H9 (cell line): ENCODE measurements at regions not wholly inside any gene's neighbourhood (a gene's known extent, or its start where the extent isn't known, plus 50 kb on each side); places are given as distances from the start of the nearest gene placed in this dataset.
A peak's percentile ranks its signal among the peaks of the same experiment; 100 is the strongest.

Experiments used
- DNase-seq: peaks from one replicate; pipeline ENCODE4 v3.0.0-alpha.2; 2017
- H2AFZ ChIP-seq: one replicate; pipeline ENCODE4 v1.6.1; 2013; ENCODE audit warnings: mild to moderate bottlenecking, low read length, control low read depth, moderate library complexity
- H2AK5ac ChIP-seq: 2 replicates; pipeline ENCODE4 v1.6.1; 2013; ENCODE audit warnings: low read length, control low read depth, mixed read lengths; ENCODE audit not compliant: insufficient read length
- H2BK120ac ChIP-seq: one replicate; pipeline ENCODE4 v1.6.1; 2013; ENCODE audit warnings: low read depth, mild to moderate bottlenecking, low read length, control low read depth, inconsistent platforms; ENCODE audit not compliant: poor library complexity, severe bottlenecking
- H2BK12ac ChIP-seq: 2 replicates; pipeline ENCODE4 v1.6.1; 2013; ENCODE audit warnings: low read length, control low read depth, mixed read lengths, low read depth; ENCODE audit not compliant: insufficient read length
- H2BK15ac ChIP-seq: 2 replicates; pipeline ENCODE4 v1.6.1; 2013; ENCODE audit warnings: low read depth, low read length, control low read depth
- H2BK20ac ChIP-seq: one replicate; pipeline ENCODE4 v1.6.1; 2013; ENCODE audit warnings: low read depth, mild to moderate bottlenecking, low read length, control low read depth, inconsistent platforms; ENCODE audit not compliant: poor library complexity, severe bottlenecking
- H2BK5ac ChIP-seq: 2 replicates; pipeline ENCODE4 v1.6.1; 2013; ENCODE audit warnings: low read length, control low read depth, mixed read lengths; ENCODE audit not compliant: insufficient read length
- H3K14ac ChIP-seq: 2 replicates; pipeline ENCODE4 v1.6.1; 2013; ENCODE audit warnings: low read length, control low read depth; ENCODE audit not compliant: insufficient read depth
- H3K18ac ChIP-seq: 2 replicates; pipeline ENCODE4 v1.6.1; 2013; ENCODE audit warnings: low read depth, mild to moderate bottlenecking, mixed read lengths, low read length, control low read depth; ENCODE audit not compliant: insufficient read length
- H3K23ac ChIP-seq: 2 replicates; pipeline ENCODE4 v1.6.1; 2013; ENCODE audit warnings: low read length, control low read depth, mixed read lengths, low read depth; ENCODE audit not compliant: insufficient read length
- H3K23me2 ChIP-seq: 2 replicates; pipeline ENCODE4 v1.6.1; 2013; ENCODE audit warnings: low read depth, mild to moderate bottlenecking, mixed read lengths, low read length, control low read depth; ENCODE audit not compliant: insufficient read length, poor library complexity, severe bottlenecking
- H3K27ac ChIP-seq: 2 replicates; pipeline ENCODE4 v1.5.1; 2013; ENCODE audit warnings: low read length, control low read depth, mixed read lengths, low read depth; ENCODE audit not compliant: insufficient read length
- H3K27me3 ChIP-seq: 2 replicates; pipeline ENCODE4 v1.6.1; 2013; ENCODE audit warnings: low read length, control low read depth, inconsistent platforms; ENCODE audit not compliant: insufficient read depth
- H3K4ac ChIP-seq: 2 replicates; pipeline ENCODE4 v1.6.1; 2013; ENCODE audit warnings: low read depth, mild to moderate bottlenecking, control low read depth, inconsistent platforms, low read length, moderate library complexity
- H3K4me1 ChIP-seq: 2 replicates; pipeline ENCODE4 v1.6.1; 2013; ENCODE audit warnings: low read length, control low read depth, inconsistent platforms; ENCODE audit not compliant: insufficient read depth
- H3K4me2 ChIP-seq: 2 replicates; pipeline ENCODE4 v1.6.1; 2013; ENCODE audit warnings: low read length, control low read depth, mixed read lengths; ENCODE audit not compliant: insufficient read length, insufficient read depth
- H3K56ac ChIP-seq: 2 replicates; pipeline ENCODE4 v1.6.1; 2013; ENCODE audit warnings: low read depth, mild to moderate bottlenecking, mixed read lengths, low read length, control low read depth; ENCODE audit not compliant: insufficient read length
- H3K79me1 ChIP-seq: 2 replicates; pipeline ENCODE4 v1.6.1; 2013; ENCODE audit warnings: low read depth, mild to moderate bottlenecking, moderate library complexity, low read length, control low read depth, inconsistent platforms; ENCODE audit not compliant: insufficient read depth, poor library complexity, severe bottlenecking
- H3K79me2 ChIP-seq: 2 replicates; pipeline ENCODE4 v1.6.1; 2013; ENCODE audit warnings: low read length, control low read depth, inconsistent platforms; ENCODE audit not compliant: insufficient read depth
- H3K9ac ChIP-seq: 2 replicates; pipeline ENCODE4 v1.6.1; 2013; ENCODE audit warnings: low read length, control low read depth, mixed read lengths; ENCODE audit not compliant: insufficient read length; ENCODE audit errors: extremely low read depth
- H3K9me3 ChIP-seq: one replicate; pipeline ENCODE4 v1.6.1; 2013; ENCODE audit warnings: low read depth, low read length, inconsistent platforms; ENCODE audit not compliant: control insufficient read depth
- H3T11ph ChIP-seq: one replicate; pipeline ENCODE4 v1.6.1; 2013; ENCODE audit warnings: mild to moderate bottlenecking, low read length, control low read depth, inconsistent platforms
- H4K20me1 ChIP-seq: one replicate; pipeline ENCODE4 v1.6.1; 2013; ENCODE audit not compliant: control insufficient read depth, insufficient read length, insufficient read depth
- H4K5ac ChIP-seq: 2 replicates; pipeline ENCODE4 v1.6.1; 2013; ENCODE audit warnings: low read depth, mild to moderate bottlenecking, mixed read lengths, low read length, control low read depth; ENCODE audit not compliant: insufficient read length
- H4K8ac ChIP-seq: replicated peaks from 2 replicates; pipeline ENCODE4 v1.6.1; 2013; ENCODE audit warnings: low read length, control low read depth, mixed read lengths, low read depth; ENCODE audit not compliant: insufficient read length
- H4K91ac ChIP-seq: 2 replicates; pipeline ENCODE4 v1.6.1; 2013; ENCODE audit warnings: low read depth, mild to moderate bottlenecking, moderate library complexity, mixed read lengths, low read length, control low read depth; ENCODE audit not compliant: insufficient read length
- H3K27ac Mint-ChIP-seq, 3 experiments: 2 replicates in 2 of 3; 3 replicates in 1 of 3; pipeline ENCODE4 v1.8.0; 2020 to 2021; ENCODE audit warnings: mixed read lengths in 3 of 3, mild to moderate bottlenecking in 1 of 3, moderate library complexity in 1 of 3
- H3K27me3 Mint-ChIP-seq: 2 replicates; pipeline ENCODE4 v1.8.0; 2021; ENCODE audit warnings: low read depth, mild to moderate bottlenecking, moderate library complexity, mixed read lengths
- H3K36me3 Mint-ChIP-seq, 3 experiments: 2 replicates in 2 of 3; 3 replicates in 1 of 3; pipeline ENCODE4 v1.8.0; 2020 to 2021; ENCODE audit warnings: low read depth in 3 of 3, mixed read lengths in 3 of 3; ENCODE audit not compliant: insufficient read depth in 1 of 3
- H3K4me1 Mint-ChIP-seq, 2 experiments: 2 replicates each; pipeline ENCODE4 v1.8.0; 2020; ENCODE audit warnings: mixed read lengths in 2 of 2
- H3K4me3 Mint-ChIP-seq, 2 experiments: 2 replicates in 1 of 2; 3 replicates in 1 of 2; pipeline ENCODE4 v1.8.0; 2020 to 2021; ENCODE audit warnings: mild to moderate bottlenecking in 2 of 2, mixed read lengths in 2 of 2, moderate library complexity in 1 of 2
- H3K9me3 Mint-ChIP-seq, 2 experiments: 2 replicates in 1 of 2; 3 replicates in 1 of 2; pipeline ENCODE4 v1.8.0; 2020; ENCODE audit warnings: mild to moderate bottlenecking in 2 of 2, mixed read lengths in 2 of 2, moderate library complexity in 1 of 2
- WGBS: extraction: QIAGEN DNeasy Blood & Tissue Kit; methylation state at CpG from one replicate; pipeline ENCODE4 v1.1.7; 2013; ENCODE audit warnings: missing lambda C conversion rate, low lambda C conversion rate, mixed read lengths; ENCODE audit not compliant: insufficient read length; ENCODE audit errors: extremely low coverage; 5-methylcytosine and 5-hydroxymethylcytosine counted together
- TF ChIP-seq, protein P1 (sequence below): fragments of 200-600 bp; sonication (generic); conservative IDR thresholded peaks from 3 replicates; pipeline ENCODE4 v1.8.0; 2021; ENCODE audit warnings: antibody characterized with exemption, mild to moderate bottlenecking

- no CpG with 5 or more reads among the region's 5 CpGs for WGBS
- no peaks in the 10 kb centered on the region for H3K23me2 ChIP-seq
- DNase-seq, result peak; percentile 11
These were observed 118.7 kb downstream of the CYP26B1 start for GRCh38 chr2:72028996-72029395.

More at GRCh38 chr2:72028996-72029395, 118.7 kb downstream of the CYP26B1 start:
- Histone ChIP-seq H2BK15ac (no peak overlapping the region), H3K23ac (no peak overlapping the region), H2BK12ac (no peak overlapping the region), H3K9ac (no peak overlapping the region), H3K4me1 (no peaks in the 10 kb centered on the region), H4K91ac (no peak overlapping the region), H3K79me2 (no peaks in the 10 kb centered on the region), H4K8ac (no peak overlapping the region), H2BK5ac (no peak overlapping the region), H3K4ac (no peak overlapping the region), H4K5ac (no peak overlapping the region), H3K14ac (no peak overlapping the region), H3K4me2 (no peak overlapping the region), H3K56ac (no peak overlapping the region), H3K9me3 (no peaks in the 10 kb centered on the region), H2AK5ac (no peak overlapping the region), H3K79me1 (no peaks in the 10 kb centered on the region), H2BK20ac (no peak overlapping the region), H3K27me3 (no peaks in the 10 kb centered on the region), H4K20me1 (no peaks in the 10 kb centered on the region), H3K18ac (no peak overlapping the region), H3K27ac (no peak overlapping the region), H2BK120ac (no peak overlapping the region), H3T11ph (no peak overlapping the region), H2AFZ (no peak overlapping the region)
- H3K36me3 Mint-ChIP-seq, result no peaks in the 10 kb centered on the region
- H3K4me1 Mint-ChIP-seq, result peaks cover 3 to 9% of the 10 kb centered on the region in 2 experiments; a peak in 3 of 4 replicates
- TF ChIP-seq, protein P1, sequence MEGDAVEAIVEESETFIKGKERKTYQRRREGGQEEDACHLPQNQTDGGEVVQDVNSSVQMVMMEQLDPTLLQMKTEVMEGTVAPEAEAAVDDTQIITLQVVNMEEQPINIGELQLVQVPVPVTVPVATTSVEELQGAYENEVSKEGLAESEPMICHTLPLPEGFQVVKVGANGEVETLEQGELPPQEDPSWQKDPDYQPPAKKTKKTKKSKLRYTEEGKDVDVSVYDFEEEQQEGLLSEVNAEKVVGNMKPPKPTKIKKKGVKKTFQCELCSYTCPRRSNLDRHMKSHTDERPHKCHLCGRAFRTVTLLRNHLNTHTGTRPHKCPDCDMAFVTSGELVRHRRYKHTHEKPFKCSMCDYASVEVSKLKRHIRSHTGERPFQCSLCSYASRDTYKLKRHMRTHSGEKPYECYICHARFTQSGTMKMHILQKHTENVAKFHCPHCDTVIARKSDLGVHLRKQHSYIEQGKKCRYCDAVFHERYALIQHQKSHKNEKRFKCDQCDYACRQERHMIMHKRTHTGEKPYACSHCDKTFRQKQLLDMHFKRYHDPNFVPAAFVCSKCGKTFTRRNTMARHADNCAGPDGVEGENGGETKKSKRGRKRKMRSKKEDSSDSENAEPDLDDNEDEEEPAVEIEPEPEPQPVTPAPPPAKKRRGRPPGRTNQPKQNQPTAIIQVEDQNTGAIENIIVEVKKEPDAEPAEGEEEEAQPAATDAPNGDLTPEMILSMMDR, result no peak
- no peak overlapping the region for H3K4me3 Mint-ChIP-seq
- H3K9me3 Mint-ChIP-seq, result no peaks in the 10 kb centered on the region; a peak in 1 of 5 replicates
- no peaks in the 10 kb centered on the region for H3K27me3 Mint-ChIP-seq
- H3K27ac Mint-ChIP-seq, result peak overlapping the region in 1 of 3 experiments; percentile 60; a peak in 1 of 7 replicates
